HepG2 (cell line): ENCODE measurements at regions not wholly inside any gene's neighbourhood (a gene's known extent, or its start where the extent isn't known, plus 50 kb on each side); places are given as distances from the start of the nearest gene placed in this dataset.

Experiments used
- ATAC-seq: fragments of 200-7000 bp; cut with Tn5 transposase; 3 replicates; pipeline ENCODE4 v1.9.1; 2020; ENCODE audit warnings: mild to moderate bottlenecking, moderate library complexity
- BruUV-seq: library from RNA; stranded (reverse); fragments of 400-500 nt; replicated peaks from 2 replicates; lab custom pipeline; 2021; lab: Mats Ljungman, UMichigan
- CTCF ChIA-PET: fragments of 300-600 bp; formaldehyde crosslinking; extraction: SDS; loops from one replicate; lab custom pipeline; 2021; ENCODE audit warnings: low total read pairs, inconsistent platforms, low intra/inter-chr PET ratio; lab: Yijun Ruan, JAX
- POLR2A ChIA-PET: fragments of 350-600 bp; sonication (Branson Sonifier 250); formaldehyde crosslinking; loops from one replicate; lab custom pipeline; 2020; ENCODE audit warnings: antibody characterized with exemption, inconsistent platforms; lab: Yijun Ruan, JAX
- DNase-seq: peaks from one replicate; pipeline ENCODE4 v3.0.0-alpha.2; 2015; ENCODE audit warnings: low spot score
- FAIRE-seq: peaks from 3 replicates; lab custom pipeline; 2011; peaks lifted over from hg19 to GRCh38; lab: Jason Lieb, UNC
- H2AFZ ChIP-seq: one replicate; pipeline ENCODE4 v1.6.1; 2011; ENCODE audit warnings: low read length, inconsistent platforms
- H3K27ac ChIP-seq: fragments of 300-600 bp; 3 replicates; pipeline ENCODE4 v1.8.0; 2011; ENCODE audit warnings: mixed run types, mild to moderate bottlenecking, mixed read lengths, low read length, inconsistent platforms; ENCODE audit not compliant: insufficient read depth; ENCODE audit errors: extremely low read length
- H3K27me3 ChIP-seq, 2 experiments: fragments of 200-600 bp in 1 of 2; 2 replicates in 1 of 2; 3 replicates in 1 of 2; pipeline versions ENCODE4 v1.6.0 to v1.8.0; 2011; ENCODE audit warnings: low read length in 2 of 2, mild to moderate bottlenecking in 2 of 2, moderate library complexity in 2 of 2, inconsistent platforms in 1 of 2; ENCODE audit not compliant: insufficient read depth in 2 of 2, control insufficient read depth in 1 of 2
- H3K36me3 ChIP-seq, 2 experiments: fragments of 200-600 bp in 1 of 2; replicated peaks in 1 of 2; 2 replicates in 1 of 2; 3 replicates in 1 of 2; pipeline versions ENCODE4 v1.5.1 to v1.8.0; 2011; ENCODE audit warnings: low read length in 2 of 2, inconsistent platforms in 1 of 2; ENCODE audit not compliant: insufficient read depth in 2 of 2, control insufficient read depth in 1 of 2
- H3K4me1 ChIP-seq: 2 replicates; pipeline ENCODE4 v1.5.1; 2012; ENCODE audit warnings: low read length, inconsistent platforms; ENCODE audit not compliant: insufficient read depth
- H3K4me2 ChIP-seq: 2 replicates; pipeline ENCODE4 v1.6.0; 2011; ENCODE audit warnings: low read depth, low read length, inconsistent platforms
- H3K4me3 ChIP-seq, 3 experiments: fragments of 200-600 bp in 1 of 3; sonication (generic), shearing (Covaris generic) in 1 of 3; replicated peaks in 1 of 3; 2 replicates each; pipeline ENCODE4 v1.5.1; 2011 to 2016; ENCODE audit warnings: low read length in 3 of 3, inconsistent platforms in 2 of 3, low read depth in 2 of 3, mild to moderate bottlenecking in 2 of 3, control low read depth in 1 of 3, mixed read lengths in 1 of 3; ENCODE audit not compliant: insufficient read depth in 1 of 3
- H3K79me2 ChIP-seq: one replicate; pipeline ENCODE4 v1.6.1; 2011; ENCODE audit warnings: low read length, inconsistent platforms; ENCODE audit not compliant: insufficient read depth
- H3K9ac ChIP-seq: 2 replicates; pipeline ENCODE4 v1.6.0; 2011; ENCODE audit warnings: mild to moderate bottlenecking, low read depth, low read length, inconsistent platforms; ENCODE audit not compliant: insufficient read depth
- H3K9me3 ChIP-seq: 2 replicates; pipeline ENCODE4 v1.5.1; 2012; ENCODE audit warnings: mild to moderate bottlenecking, low read length
- H4K20me1 ChIP-seq: 2 replicates; pipeline ENCODE4 v1.6.0; 2011; ENCODE audit warnings: inconsistent platforms, mild to moderate bottlenecking, low read length, moderate library complexity; ENCODE audit not compliant: insufficient read depth
- FOXJ3 ChIP-seq: sonication (generic); formaldehyde crosslinking; IDR thresholded peaks from 2 replicates; pipeline ENCODE4 v1.4.0; 2020; ENCODE audit warnings: missing genetic modification reagents, mild to moderate bottlenecking, borderline replicate concordance
- IKZF5 ChIP-seq: IDR thresholded peaks from 2 replicates; pipeline ENCODE4 v1.6.1; 2018; ENCODE audit warnings: missing genetic modification reagents, mild to moderate bottlenecking, missing compliant biosample characterization
- JARID2 ChIP-seq: sonication (generic); formaldehyde crosslinking; IDR thresholded peaks from 2 replicates; pipeline ENCODE4 v1.8.1; 2023; ENCODE audit warnings: missing genetic modification reagents, inconsistent platforms; ENCODE audit not compliant: insufficient replicate concordance
- KLF12 ChIP-seq: sonication (generic); formaldehyde crosslinking; IDR thresholded peaks from 2 replicates; pipeline ENCODE4 v1.4.0; 2020; ENCODE audit warnings: missing genetic modification reagents, borderline replicate concordance
- MIER3 ChIP-seq: IDR thresholded peaks from 2 replicates; pipeline ENCODE4 v1.6.1; 2016; ENCODE audit warnings: missing compliant biosample characterization, borderline replicate concordance
- ZNF225 ChIP-seq: sonication (generic); formaldehyde crosslinking; IDR thresholded peaks from 2 replicates; pipeline ENCODE4 v1.4.0; 2020; ENCODE audit warnings: mild to moderate bottlenecking, missing genetic modification reagents
- ZNF234 ChIP-seq: sonication (generic); formaldehyde crosslinking; conservative IDR thresholded peaks from 2 replicates; pipeline ENCODE4 v1.5.1; 2020; ENCODE audit warnings: mild to moderate bottlenecking, missing genetic modification reagents
- ZNF496 ChIP-seq: sonication (generic); formaldehyde crosslinking; IDR thresholded peaks from 2 replicates; pipeline ENCODE4 v1.8.1; 2023; ENCODE audit warnings: mild to moderate bottlenecking, moderate library complexity, missing genetic modification reagents; ENCODE audit not compliant: insufficient replicate concordance
- WGBS: methylation state at CpG from one replicate; pipeline ENCODE4 v1.1.6; 2017; ENCODE audit warnings: low lambda C conversion rate; 5-methylcytosine and 5-hydroxymethylcytosine counted together
- in situ Hi-C: cut with HindIII; loops from 2 replicates; pipeline ENCODE4 v1.10.0; 2017; ENCODE audit warnings: low pct_unique_long_range_greater_than_20kb; ENCODE audit not compliant: extremely low pct_ligation_motif_present
- intact Hi-C: fragments of 100-400 bp; cut with micrococcal nuclease; formaldehyde crosslinking; loops from one replicate; pipeline ENCODE4 v1.10.0; 2022; ENCODE audit not compliant: unreplicated experiment
- TF ChIP-seq, protein P1 (sequence below): sonication (generic); formaldehyde crosslinking; IDR thresholded peaks from 2 replicates; pipeline ENCODE4 v1.4.0; 2020; ENCODE audit warnings: mild to moderate bottlenecking, missing genetic modification reagents
- TF ChIP-seq, protein P2 (sequence below): sonication (generic); formaldehyde crosslinking; IDR thresholded peaks from 2 replicates; pipeline ENCODE4 v1.5.1; 2020; ENCODE audit warnings: missing genetic modification reagents, mild to moderate bottlenecking, borderline replicate concordance
- TF ChIP-seq, protein P3 (sequence below): sonication (generic); formaldehyde crosslinking; IDR thresholded peaks from 2 replicates; pipeline ENCODE4 v1.4.0; 2020; ENCODE audit warnings: low read depth, missing genetic modification reagents

GRCh38 chr13:38606699-38607535 lies 80.0 kb upstream of the FREM2 start:
- intact Hi-C loops (no loop called here), in situ Hi-C loops (no loop called here)
- H3K4me1 ChIP-seq: no peaks in the 10 kb centered on the region
- WGBS: under 1% methylated on average over 6 of the region's 6 CpGs
- no peaks in the 10 kb centered on the region for H3K36me3 ChIP-seq
- H3K4me2 ChIP-seq: no peak overlapping the region
- H3K4me3 ChIP-seq: no peak overlapping the region
- H3K9me3 ChIP-seq: no peaks in the 10 kb centered on the region
- FAIRE-seq (no peak), DNase-seq (no peak), ATAC-seq (no peak)
- POLR2A ChIA-PET: no interaction called here
- no peaks in the 10 kb centered on the region for H4K20me1 ChIP-seq
- CTCF ChIA-PET: no interaction called here
- H3K27ac ChIP-seq: no peak overlapping the region
- H3K9ac ChIP-seq: no peak overlapping the region
- H3K27me3 ChIP-seq: no peaks in the 10 kb centered on the region
- H2AFZ ChIP-seq: no peak overlapping the region
- H3K79me2 ChIP-seq: no peaks in the 10 kb centered on the region
- BruUV-seq: no TSS peak
- TF ChIP-seq, protein P1, sequence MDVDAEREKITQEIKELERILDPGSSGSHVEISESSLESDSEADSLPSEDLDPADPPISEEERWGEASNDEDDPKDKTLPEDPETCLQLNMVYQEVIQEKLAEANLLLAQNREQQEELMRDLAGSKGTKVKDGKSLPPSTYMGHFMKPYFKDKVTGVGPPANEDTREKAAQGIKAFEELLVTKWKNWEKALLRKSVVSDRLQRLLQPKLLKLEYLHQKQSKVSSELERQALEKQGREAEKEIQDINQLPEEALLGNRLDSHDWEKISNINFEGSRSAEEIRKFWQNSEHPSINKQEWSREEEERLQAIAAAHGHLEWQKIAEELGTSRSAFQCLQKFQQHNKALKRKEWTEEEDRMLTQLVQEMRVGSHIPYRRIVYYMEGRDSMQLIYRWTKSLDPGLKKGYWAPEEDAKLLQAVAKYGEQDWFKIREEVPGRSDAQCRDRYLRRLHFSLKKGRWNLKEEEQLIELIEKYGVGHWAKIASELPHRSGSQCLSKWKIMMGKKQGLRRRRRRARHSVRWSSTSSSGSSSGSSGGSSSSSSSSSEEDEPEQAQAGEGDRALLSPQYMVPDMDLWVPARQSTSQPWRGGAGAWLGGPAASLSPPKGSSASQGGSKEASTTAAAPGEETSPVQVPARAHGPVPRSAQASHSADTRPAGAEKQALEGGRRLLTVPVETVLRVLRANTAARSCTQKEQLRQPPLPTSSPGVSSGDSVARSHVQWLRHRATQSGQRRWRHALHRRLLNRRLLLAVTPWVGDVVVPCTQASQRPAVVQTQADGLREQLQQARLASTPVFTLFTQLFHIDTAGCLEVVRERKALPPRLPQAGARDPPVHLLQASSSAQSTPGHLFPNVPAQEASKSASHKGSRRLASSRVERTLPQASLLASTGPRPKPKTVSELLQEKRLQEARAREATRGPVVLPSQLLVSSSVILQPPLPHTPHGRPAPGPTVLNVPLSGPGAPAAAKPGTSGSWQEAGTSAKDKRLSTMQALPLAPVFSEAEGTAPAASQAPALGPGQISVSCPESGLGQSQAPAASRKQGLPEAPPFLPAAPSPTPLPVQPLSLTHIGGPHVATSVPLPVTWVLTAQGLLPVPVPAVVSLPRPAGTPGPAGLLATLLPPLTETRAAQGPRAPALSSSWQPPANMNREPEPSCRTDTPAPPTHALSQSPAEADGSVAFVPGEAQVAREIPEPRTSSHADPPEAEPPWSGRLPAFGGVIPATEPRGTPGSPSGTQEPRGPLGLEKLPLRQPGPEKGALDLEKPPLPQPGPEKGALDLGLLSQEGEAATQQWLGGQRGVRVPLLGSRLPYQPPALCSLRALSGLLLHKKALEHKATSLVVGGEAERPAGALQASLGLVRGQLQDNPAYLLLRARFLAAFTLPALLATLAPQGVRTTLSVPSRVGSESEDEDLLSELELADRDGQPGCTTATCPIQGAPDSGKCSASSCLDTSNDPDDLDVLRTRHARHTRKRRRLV (CRISPR knock-in tag): no peak
- TF ChIP-seq IKZF5 (CRISPR knock-in tag): no peak
- no peak for TF ChIP-seq MIER3 (CRISPR knock-in tag)
- no peak for TF ChIP-seq ZNF225 (CRISPR knock-in tag)
- no peak for TF ChIP-seq JARID2
- TF ChIP-seq, protein P2, sequence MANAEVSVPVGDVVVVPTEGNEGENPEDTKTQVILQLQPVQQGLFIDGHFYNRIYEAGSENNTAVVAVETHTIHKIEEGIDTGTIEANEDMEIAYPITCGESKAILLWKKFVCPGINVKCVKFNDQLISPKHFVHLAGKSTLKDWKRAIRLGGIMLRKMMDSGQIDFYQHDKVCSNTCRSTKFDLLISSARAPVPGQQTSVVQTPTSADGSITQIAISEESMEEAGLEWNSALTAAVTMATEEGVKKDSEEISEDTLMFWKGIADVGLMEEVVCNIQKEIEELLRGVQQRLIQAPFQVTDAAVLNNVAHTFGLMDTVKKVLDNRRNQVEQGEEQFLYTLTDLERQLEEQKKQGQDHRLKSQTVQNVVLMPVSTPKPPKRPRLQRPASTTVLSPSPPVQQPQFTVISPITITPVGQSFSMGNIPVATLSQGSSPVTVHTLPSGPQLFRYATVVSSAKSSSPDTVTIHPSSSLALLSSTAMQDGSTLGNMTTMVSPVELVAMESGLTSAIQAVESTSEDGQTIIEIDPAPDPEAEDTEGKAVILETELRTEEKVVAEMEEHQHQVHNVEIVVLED: no peak
- TF ChIP-seq, protein P3, sequence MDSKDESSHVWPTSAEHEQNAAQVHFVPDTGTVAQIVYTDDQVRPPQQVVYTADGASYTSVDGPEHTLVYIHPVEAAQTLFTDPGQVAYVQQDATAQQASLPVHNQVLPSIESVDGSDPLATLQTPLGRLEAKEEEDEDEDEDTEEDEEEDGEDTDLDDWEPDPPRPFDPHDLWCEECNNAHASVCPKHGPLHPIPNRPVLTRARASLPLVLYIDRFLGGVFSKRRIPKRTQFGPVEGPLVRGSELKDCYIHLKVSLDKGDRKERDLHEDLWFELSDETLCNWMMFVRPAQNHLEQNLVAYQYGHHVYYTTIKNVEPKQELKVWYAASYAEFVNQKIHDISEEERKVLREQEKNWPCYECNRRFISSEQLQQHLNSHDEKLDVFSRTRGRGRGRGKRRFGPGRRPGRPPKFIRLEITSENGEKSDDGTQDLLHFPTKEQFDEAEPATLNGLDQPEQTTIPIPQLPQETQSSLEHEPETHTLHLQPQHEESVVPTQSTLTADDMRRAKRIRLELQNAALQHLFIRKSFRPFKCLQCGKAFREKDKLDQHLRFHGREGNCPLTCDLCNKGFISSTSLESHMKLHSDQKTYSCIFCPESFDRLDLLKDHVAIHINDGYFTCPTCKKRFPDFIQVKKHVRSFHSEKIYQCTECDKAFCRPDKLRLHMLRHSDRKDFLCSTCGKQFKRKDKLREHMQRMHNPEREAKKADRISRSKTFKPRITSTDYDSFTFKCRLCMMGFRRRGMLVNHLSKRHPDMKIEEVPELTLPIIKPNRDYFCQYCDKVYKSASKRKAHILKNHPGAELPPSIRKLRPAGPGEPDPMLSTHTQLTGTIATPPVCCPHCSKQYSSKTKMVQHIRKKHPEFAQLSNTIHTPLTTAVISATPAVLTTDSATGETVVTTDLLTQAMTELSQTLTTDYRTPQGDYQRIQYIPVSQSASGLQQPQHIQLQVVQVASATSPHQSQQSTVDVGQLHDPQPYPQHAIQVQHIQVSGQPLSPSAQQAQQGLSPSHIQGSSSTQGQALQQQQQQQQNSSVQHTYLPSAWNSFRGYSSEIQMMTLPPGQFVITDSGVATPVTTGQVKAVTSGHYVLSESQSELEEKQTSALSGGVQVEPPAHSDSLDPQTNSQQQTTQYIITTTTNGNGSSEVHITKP (CRISPR knock-in tag): no peak
- TF ChIP-seq ZNF496 (CRISPR knock-in tag): no peak
- TF ChIP-seq FOXJ3 (CRISPR knock-in tag): no peak
- no peak for TF ChIP-seq ZNF234 (CRISPR knock-in tag)
- no peak for TF ChIP-seq KLF12 (CRISPR knock-in tag)
